ENCODE measurements at regions not wholly inside any gene's neighbourhood (a gene's known extent, or its start where the extent isn't known, plus 50 kb on each side); places are given as distances from the start of the nearest gene placed in this dataset.

DNA sequence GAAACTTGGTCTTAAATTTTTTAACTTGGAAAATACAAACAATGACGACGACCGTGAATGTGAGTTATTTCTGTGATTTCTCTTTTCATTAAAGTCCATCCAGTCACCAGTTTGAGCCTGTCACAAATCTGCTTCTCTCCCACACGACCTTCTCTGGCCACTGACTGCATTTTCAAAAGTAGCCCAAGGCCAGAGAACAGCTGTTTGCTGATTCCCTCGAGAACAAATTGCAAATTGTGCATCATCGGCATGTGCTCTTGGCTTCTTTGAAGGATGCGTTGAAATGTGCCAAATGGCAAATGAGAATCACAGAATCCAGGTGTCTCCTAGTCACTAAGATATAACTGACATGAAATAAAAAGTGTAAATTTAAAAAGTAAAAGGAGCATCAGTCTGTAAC lies 106.4 kb downstream of the AQP9 start:
- ATAC-seq (no peak), FAIRE-seq (no peak), DNase-seq (ENCODE audit: low spot score) (no peak)
- Histone ChIP-seq H2AFZ (ENCODE audit: low read length) (no peak overlapping the region), H3K27me3 (ENCODE audit: control insufficient read depth in 1 of 2, insufficient read depth in 2 of 2, low read length in 2 of 2) (no peaks in the 10 kb centered on the region), H3K79me2 (ENCODE audit: insufficient read depth, low read length) (no peaks in the 10 kb centered on the region), H3K4me3 (replicated peaks in 1 of 3; ENCODE audit: insufficient read depth in 1 of 3, low read depth in 2 of 3, low read length in 3 of 3) (no peak overlapping the region), H3K4me2 (ENCODE audit: low read depth, low read length) (no peak overlapping the region), H3K9ac (ENCODE audit: insufficient read depth, low read depth, low read length) (no peak overlapping the region), H3K9me3 (ENCODE audit: low read length) (no peaks in the 10 kb centered on the region), H3K27ac (ENCODE audit: extremely low read length, insufficient read depth, low read length) (no peak overlapping the region), H3K36me3 (replicated peaks in 1 of 2; ENCODE audit: control insufficient read depth in 1 of 2, insufficient read depth in 2 of 2, low read length in 2 of 2) (no peaks in the 10 kb centered on the region), H4K20me1 (ENCODE audit: insufficient read depth, low read length) (no peaks in the 10 kb centered on the region), H3K4me1 (ENCODE audit: insufficient read depth, low read length) (no peaks in the 10 kb centered on the region)
- intact Hi-C loops (cut with micrococcal nuclease; ENCODE audit: unreplicated experiment) (no loop called here), in situ Hi-C loops (cut with HindIII; ENCODE audit: extremely low pct_ligation_motif_present, low pct_unique_long_range_greater_than_20kb) (loop anchor here (25.0 kb wide), 1 partner anchor 1243 kb away; no protein-coding TSS in a partner anchor)
- 65% methylated on average over 7 of the region's 7 CpGs for WGBS (ENCODE audit: low lambda C conversion rate)
- BruUV-seq (replicated peaks): no TSS peak
- TF ChIP-seq MTA3 (CRISPR knock-in tag; IDR thresholded peaks at IDR 0.05) (no peak), REXO4 (CRISPR knock-in tag; IDR thresholded peaks at IDR 0.05; ENCODE audit: borderline replicate concordance) (no peak), SIX1 (CRISPR knock-in tag; IDR thresholded peaks at IDR 0.05; ENCODE audit: borderline replicate concordance) (no peak), TRIM24 (CRISPR knock-in tag; IDR thresholded peaks at IDR 0.05) (no peak), NFKB2 (CRISPR knock-in tag; IDR thresholded peaks at IDR 0.05; ENCODE audit: borderline replicate concordance) (no peak), IKZF1 (IDR thresholded peaks at IDR 0.05) (no peak), JARID2 (CRISPR knock-in tag; IDR thresholded peaks at IDR 0.05; ENCODE audit: insufficient replicate concordance) (no peak)
- POLR2A ChIA-PET: no interaction called here
- CTCF ChIA-PET (ENCODE audit: low intra/inter-chr PET ratio, low total read pairs): no interaction called here

DNA sequence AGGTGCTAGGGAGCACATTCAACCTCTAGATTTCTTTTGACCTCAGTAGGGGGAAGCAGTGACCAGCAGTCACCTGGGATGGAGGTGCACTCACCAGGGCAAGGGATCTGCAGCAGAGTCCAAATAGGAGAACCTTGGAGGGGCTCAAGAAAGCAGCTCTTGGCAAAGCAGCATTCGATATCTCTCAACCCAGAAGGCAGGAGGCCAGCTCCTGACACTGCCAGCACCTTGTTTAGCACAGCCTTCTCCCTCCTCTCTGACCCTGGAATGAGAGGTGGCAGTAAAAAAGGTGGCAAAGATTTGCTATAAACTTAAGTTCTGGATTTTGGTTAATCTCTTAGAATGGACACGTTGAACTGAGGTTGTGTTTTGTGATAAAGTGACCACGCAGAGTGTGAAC lies 107.9 kb downstream of the AQP9 start:
- Histone ChIP-seq H3K4me2 (ENCODE audit: low read depth, low read length) (no peak overlapping the region), H2AFZ (ENCODE audit: low read length) (no peak overlapping the region), H3K27me3 (ENCODE audit: control insufficient read depth in 1 of 2, insufficient read depth in 2 of 2, low read length in 2 of 2) (no peaks in the 10 kb centered on the region), H3K79me2 (ENCODE audit: insufficient read depth, low read length) (no peaks in the 10 kb centered on the region), H3K4me1 (ENCODE audit: insufficient read depth, low read length) (no peaks in the 10 kb centered on the region), H4K20me1 (ENCODE audit: insufficient read depth, low read length) (no peaks in the 10 kb centered on the region), H3K36me3 (replicated peaks in 1 of 2; ENCODE audit: control insufficient read depth in 1 of 2, insufficient read depth in 2 of 2, low read length in 2 of 2) (no peaks in the 10 kb centered on the region), H3K9ac (ENCODE audit: insufficient read depth, low read depth, low read length) (no peak overlapping the region), H3K9me3 (ENCODE audit: low read length) (no peaks in the 10 kb centered on the region), H3K4me3 (replicated peaks in 1 of 3; ENCODE audit: insufficient read depth in 1 of 3, low read depth in 2 of 3, low read length in 3 of 3) (no peak overlapping the region), H3K27ac (ENCODE audit: extremely low read length, insufficient read depth, low read length) (no peak overlapping the region)
- POLR2A ChIA-PET: no interaction called here
- in situ Hi-C loops (cut with HindIII; ENCODE audit: extremely low pct_ligation_motif_present, low pct_unique_long_range_greater_than_20kb): loop anchor here (25.0 kb wide), 1 partner anchor 1241 kb away; no protein-coding TSS in a partner anchor
- intact Hi-C loops (cut with micrococcal nuclease; ENCODE audit: unreplicated experiment): no loop called here
- CTCF ChIA-PET (ENCODE audit: low intra/inter-chr PET ratio, low total read pairs): no interaction called here
- WGBS (ENCODE audit: low lambda C conversion rate): 43% methylated on average over 3 of the region's 3 CpGs
- no peak for ATAC-seq
- FAIRE-seq: no peak
- no TSS peak for BruUV-seq (replicated peaks)
- no peak for DNase-seq (ENCODE audit: low spot score)
- TF ChIP-seq NFIC (IDR thresholded peaks at IDR 0.05; ENCODE audit: low read length) (no peak), STAG1 (CRISPR knock-in tag; IDR thresholded peaks at IDR 0.05) (0 out of 2 replicates have a peak, but pooled peaks have one; percentile 9)
- TF ChIP-seq, protein P1, sequence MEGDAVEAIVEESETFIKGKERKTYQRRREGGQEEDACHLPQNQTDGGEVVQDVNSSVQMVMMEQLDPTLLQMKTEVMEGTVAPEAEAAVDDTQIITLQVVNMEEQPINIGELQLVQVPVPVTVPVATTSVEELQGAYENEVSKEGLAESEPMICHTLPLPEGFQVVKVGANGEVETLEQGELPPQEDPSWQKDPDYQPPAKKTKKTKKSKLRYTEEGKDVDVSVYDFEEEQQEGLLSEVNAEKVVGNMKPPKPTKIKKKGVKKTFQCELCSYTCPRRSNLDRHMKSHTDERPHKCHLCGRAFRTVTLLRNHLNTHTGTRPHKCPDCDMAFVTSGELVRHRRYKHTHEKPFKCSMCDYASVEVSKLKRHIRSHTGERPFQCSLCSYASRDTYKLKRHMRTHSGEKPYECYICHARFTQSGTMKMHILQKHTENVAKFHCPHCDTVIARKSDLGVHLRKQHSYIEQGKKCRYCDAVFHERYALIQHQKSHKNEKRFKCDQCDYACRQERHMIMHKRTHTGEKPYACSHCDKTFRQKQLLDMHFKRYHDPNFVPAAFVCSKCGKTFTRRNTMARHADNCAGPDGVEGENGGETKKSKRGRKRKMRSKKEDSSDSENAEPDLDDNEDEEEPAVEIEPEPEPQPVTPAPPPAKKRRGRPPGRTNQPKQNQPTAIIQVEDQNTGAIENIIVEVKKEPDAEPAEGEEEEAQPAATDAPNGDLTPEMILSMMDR (CRISPR knock-in tag; IDR thresholded peaks at IDR 0.05): 0 out of 2 replicates have a peak, but pooled peaks have one; percentile 16
